ENCODE measurements at regions not wholly inside any gene's neighbourhood (a gene's known extent, or its start where the extent isn't known, plus 50 kb on each side); places are given as distances from the start of the nearest gene placed in this dataset.

GRCh38 chr3:139293665-139294023, 50.2 kb upstream of the MRPS22 start:
- no peak overlapping the region for H3K4me3 ChIP-seq (ENCODE audit: low read depth, low read length)
- TF ChIP-seq CTCF (IDR thresholded peaks at IDR 0.05; ENCODE audit: low read depth, low read length): no peak

Data from WI38 (cell line).